VCaP (cell line): ENCODE measurements at regions not wholly inside any gene's neighbourhood (a gene's known extent, or its start where the extent isn't known, plus 50 kb on each side); places are given as distances from the start of the nearest gene placed in this dataset.
"Not testable (repeated sequence)": the region's sequence is repeated elsewhere in the genome, so short reads cannot be mapped to it uniquely, and the experiment has no call there.

Experiments used
- H3K27ac ChIP-seq: fragments of 450-650 bp; 2 replicates; pipeline ENCODE4 v1.5.1; 2017
- TF ChIP-seq, protein P1 (sequence below): fragments of 450-650 bp; conservative IDR thresholded peaks from 2 replicates; pipeline ENCODE4 v1.5.1; 2017; ENCODE audit warnings: mild to moderate bottlenecking, moderate library complexity

DNA sequence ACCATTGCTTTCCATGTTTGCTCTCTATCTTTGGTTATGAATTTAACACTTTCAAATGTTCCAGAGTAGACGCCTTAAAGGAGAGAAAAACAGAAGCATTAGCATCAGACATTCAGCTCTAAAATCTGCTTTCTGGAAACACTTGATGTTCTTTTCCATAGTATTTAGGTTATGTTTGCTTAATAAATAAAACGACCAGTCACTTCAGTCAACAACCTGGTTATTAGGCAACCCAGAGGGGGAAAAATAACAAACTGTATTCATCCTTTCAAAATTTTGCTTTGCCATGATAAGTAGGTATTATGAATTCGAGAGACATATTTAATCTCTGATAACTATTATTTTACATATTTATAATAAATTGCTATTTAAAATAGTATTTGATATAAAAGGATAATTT, 1044.7 kb downstream of the CDH9 start:
- H3K27ac ChIP-seq, result no peak overlapping the region
- TF ChIP-seq, protein P1, sequence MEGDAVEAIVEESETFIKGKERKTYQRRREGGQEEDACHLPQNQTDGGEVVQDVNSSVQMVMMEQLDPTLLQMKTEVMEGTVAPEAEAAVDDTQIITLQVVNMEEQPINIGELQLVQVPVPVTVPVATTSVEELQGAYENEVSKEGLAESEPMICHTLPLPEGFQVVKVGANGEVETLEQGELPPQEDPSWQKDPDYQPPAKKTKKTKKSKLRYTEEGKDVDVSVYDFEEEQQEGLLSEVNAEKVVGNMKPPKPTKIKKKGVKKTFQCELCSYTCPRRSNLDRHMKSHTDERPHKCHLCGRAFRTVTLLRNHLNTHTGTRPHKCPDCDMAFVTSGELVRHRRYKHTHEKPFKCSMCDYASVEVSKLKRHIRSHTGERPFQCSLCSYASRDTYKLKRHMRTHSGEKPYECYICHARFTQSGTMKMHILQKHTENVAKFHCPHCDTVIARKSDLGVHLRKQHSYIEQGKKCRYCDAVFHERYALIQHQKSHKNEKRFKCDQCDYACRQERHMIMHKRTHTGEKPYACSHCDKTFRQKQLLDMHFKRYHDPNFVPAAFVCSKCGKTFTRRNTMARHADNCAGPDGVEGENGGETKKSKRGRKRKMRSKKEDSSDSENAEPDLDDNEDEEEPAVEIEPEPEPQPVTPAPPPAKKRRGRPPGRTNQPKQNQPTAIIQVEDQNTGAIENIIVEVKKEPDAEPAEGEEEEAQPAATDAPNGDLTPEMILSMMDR, result no peak

DNA sequence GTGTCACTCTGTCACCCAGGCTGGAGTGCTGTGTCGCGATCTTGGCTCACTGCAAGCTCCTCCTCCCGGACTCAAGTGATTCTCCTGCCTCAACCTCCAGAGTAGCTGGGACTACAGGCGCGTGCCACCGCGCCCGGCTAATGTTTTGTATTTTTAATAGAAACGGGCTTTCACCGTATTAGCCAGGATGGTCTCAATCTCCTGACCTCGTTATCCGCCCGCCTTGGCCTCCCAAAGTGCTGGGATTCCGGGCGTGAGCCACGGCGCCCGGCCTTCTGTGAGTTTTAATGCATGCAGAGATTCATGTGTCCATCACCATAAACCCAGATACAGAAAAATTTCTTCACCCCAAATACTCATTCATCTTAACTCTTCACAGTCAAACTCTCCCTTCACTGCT, 1046.7 kb downstream of the CDH9 start:
- H3K27ac ChIP-seq, result no peak overlapping the region
- TF ChIP-seq, protein P1, result no peak

DNA sequence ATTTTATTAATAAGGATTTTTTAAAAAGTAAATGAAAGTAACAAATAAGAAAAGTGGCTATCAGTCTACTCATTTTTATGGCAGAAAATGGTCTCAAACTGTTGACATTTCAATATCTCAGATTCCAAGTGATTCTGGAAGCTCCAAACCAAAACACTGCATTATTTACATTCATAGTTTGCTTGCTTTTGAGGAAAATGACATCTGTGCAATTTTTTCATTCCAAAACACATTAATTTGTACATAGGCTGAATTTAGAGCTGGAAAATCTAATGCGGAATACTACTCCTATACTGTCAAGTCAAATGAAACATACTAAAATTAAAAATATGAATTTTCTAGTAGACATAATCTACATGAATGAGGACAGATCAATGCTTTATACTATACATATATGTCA, 1047.6 kb downstream of the CDH9 start:
- TF ChIP-seq, protein P1, result no peak
- H3K27ac ChIP-seq, result no peak overlapping the region

DNA sequence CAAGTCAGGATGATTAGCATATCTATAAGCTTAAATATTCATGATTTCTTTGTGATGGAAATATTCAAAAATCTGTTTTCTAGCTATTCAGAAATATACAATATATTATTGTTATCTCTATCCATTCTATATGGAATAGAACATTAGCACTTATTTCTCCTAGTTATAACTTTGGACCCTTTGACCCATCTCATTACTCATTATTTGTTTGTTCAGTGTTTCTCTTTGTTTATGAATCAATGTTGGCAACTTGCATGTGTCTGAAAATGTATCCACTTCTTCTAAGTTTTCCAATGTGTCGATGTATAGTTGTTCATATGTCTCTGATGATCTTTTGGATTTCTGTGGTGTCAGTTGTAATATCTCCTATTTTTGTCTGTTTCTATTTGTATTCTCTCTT, 1059.3 kb downstream of the CDH9 start:
- H3K27ac ChIP-seq, result no peak overlapping the region
- TF ChIP-seq, protein P1, result no peak

DNA sequence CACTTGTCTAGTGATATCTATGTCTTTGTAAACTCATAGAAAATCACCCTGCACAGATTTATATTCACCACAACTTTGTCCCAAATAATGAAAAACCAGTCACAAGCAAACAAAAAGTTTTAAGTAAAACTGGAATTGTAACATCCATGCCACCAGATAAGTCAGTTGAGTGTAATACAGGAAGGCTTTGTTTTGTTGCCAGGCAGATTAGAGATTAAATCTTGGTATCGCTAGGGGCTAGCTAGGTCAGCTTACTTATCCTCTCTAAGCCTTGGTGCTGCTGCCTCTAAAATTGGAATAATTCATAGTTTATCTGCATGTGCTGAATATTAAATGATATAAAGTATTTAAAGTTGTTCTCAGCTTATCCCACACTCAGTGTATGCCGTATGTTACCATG, 1062.5 kb downstream of the CDH9 start:
- no peak overlapping the region for H3K27ac ChIP-seq
- TF ChIP-seq, protein P1, result no peak

DNA sequence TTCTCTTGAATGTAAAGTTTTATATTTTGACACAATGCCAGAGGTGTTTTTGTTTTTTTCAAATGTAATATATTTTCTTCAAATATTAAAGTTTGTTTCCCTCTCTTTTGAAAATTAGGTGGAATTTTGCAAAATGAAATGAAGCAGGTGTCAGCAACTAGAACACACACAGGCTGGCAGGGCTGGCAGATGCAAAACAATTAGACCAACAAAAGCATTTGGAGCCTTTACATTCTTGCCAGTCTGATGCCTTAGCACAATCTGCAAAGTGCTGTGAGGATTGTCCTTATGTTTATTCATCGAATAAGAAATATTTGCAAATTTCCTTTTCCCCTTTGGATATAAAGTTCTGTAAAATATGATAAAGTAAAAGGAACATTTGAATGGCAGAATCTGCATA, 1063.9 kb downstream of the CDH9 start:
- TF ChIP-seq, protein P1, result no peak
- H3K27ac ChIP-seq, result no peak overlapping the region

DNA sequence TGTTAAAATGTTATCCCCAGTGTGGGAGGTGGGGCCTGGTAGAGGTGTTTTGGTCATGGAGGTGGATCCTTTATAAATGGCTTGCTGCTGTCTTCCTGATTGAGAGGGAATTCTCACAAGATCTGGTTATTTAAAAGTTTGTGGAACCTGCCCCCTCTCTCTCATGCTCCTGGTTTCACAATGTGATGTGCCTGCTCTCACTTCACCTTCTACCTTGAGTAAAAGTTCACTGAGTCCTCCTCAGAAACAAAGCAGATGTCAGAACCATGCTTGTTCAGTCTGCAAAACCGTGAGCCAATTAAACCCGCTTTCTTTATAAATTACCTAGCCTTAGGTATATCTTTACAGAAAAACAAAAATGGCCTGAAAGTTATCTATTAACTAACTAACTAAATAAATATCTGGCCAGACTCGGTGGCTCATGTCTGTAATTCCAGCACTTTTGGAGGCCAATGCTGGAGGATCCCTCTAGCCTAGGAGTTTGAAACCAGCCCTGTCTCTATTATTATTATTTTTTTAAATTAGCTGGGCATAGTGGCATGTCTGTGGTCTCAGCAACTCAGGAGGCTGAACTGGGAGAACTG, 1067.4 kb downstream of the CDH9 start:
- TF ChIP-seq, protein P1, result no peak

DNA sequence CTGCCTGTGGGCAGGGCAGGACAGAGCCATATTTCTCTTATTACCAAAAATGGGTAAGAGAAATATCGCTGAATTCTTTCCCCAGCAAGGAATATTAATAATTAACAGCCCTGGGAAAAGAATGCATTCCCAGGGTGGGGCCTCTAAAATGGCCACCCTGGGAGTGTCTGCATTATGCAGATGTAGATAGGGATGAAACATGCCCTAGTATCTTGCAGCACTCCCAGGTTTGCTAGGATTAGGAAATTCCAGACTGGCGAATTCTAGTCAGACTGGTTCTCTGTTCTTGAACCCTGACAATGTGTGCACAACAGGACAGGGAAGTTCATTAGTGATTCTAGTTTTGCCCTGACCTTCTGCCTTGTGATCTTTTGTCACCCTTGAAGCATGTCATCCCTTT, 1069.3 kb downstream of the CDH9 start:
- H3K27ac ChIP-seq, result not testable (repeated sequence)

More for the DNA sequence above, 1067.4 kb downstream of the CDH9 start:
- no peak overlapping the region for H3K27ac ChIP-seq
